ENCODE measurements at regions not wholly inside any gene's neighbourhood (a gene's known extent, or its start where the extent isn't known, plus 50 kb on each side); places are given as distances from the start of the nearest gene placed in this dataset.

DNA sequence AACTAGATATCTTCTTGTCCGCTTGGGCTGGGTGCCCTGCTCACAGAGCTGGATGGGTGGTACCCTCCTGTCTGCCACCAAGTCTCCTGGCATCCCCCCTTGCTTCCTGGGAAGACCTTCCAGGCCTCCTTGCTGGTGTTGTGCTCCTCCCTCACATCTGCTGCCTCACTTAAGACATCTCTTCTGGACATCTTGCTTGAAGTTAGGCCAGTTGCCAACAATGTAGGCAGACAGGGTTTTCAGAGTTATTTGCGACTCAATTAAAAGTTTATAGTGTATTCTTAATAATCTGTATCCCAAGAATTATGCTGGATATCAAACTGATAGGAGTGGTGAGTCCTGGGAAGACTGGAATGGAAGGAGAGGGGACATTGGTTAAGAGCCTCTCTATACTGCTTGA lies 64.0 kb upstream of the TNRC6B start:
- no peak overlapping the region for H3K27ac Mint-ChIP-seq
- H3K36me3 ChIP-seq (replicated peaks in 1 of 2; ENCODE audit: control insufficient read depth in 1 of 2, insufficient read depth in 2 of 2, low read length in 2 of 2) = peaks cover 0 to 9% of the 10 kb centered on the region in 2 donors
- H3K4me1 Mint-ChIP-seq = peaks cover 26% of the 10 kb centered on the region
- H3K4me3 Mint-ChIP-seq = no peak overlapping the region
- no peak overlapping the region for H3K4me3 ChIP-seq (replicated peaks in 1 of 3; ENCODE audit: low read depth in 2 of 3, low read length in 3 of 3)
- H3K27me3 ChIP-seq (ENCODE audit: control insufficient read depth in 2 of 2, insufficient read depth in 2 of 2, low read length in 2 of 2) = no peaks in the 10 kb centered on the region
- no peaks in the 10 kb centered on the region for H3K9me3 Mint-ChIP-seq
- H2AFZ ChIP-seq (ENCODE audit: insufficient read depth, low read depth, low read length, poor library complexity, severe bottlenecking) = no peak overlapping the region
- H4K20me1 ChIP-seq (ENCODE audit: insufficient read depth, low read length) = peaks cover 99% of the 10 kb centered on the region
- no CpG with 5 or more reads among the region's 2 CpGs for WGBS (ENCODE audit: insufficient coverage)
- TF ChIP-seq, protein P1, sequence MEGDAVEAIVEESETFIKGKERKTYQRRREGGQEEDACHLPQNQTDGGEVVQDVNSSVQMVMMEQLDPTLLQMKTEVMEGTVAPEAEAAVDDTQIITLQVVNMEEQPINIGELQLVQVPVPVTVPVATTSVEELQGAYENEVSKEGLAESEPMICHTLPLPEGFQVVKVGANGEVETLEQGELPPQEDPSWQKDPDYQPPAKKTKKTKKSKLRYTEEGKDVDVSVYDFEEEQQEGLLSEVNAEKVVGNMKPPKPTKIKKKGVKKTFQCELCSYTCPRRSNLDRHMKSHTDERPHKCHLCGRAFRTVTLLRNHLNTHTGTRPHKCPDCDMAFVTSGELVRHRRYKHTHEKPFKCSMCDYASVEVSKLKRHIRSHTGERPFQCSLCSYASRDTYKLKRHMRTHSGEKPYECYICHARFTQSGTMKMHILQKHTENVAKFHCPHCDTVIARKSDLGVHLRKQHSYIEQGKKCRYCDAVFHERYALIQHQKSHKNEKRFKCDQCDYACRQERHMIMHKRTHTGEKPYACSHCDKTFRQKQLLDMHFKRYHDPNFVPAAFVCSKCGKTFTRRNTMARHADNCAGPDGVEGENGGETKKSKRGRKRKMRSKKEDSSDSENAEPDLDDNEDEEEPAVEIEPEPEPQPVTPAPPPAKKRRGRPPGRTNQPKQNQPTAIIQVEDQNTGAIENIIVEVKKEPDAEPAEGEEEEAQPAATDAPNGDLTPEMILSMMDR (IDR thresholded peaks at IDR 0.05) = no peak
- DNase-seq = no peak
- H3K4me1 ChIP-seq (ENCODE audit: control insufficient read depth in 1 of 2, insufficient read depth in 2 of 2, low read length in 2 of 2) = no peaks in the 10 kb centered on the region
- intact Hi-C loops (cut with micrococcal nuclease) = no loop called here
- H3K9me3 ChIP-seq (replicated peaks in 1 of 2; ENCODE audit: control insufficient read depth in 1 of 2, insufficient read depth in 1 of 2, low read length in 2 of 2) = no peaks in the 10 kb centered on the region
- H3K27ac ChIP-seq (ENCODE audit: low read depth in 1 of 2, low read length in 2 of 2) = no peak overlapping the region
- H3K9ac ChIP-seq (ENCODE audit: insufficient read depth, low read length, poor library complexity, severe bottlenecking) = no peak overlapping the region
- no peaks in the 10 kb centered on the region for H3K27me3 Mint-ChIP-seq (ENCODE audit: low read depth in 3 of 3)
- H3K36me3 Mint-ChIP-seq = peaks cover 4 to 8% of the 10 kb centered on the region in 2 donors
- H3K79me2 ChIP-seq (ENCODE audit: insufficient read depth, low read length) = peaks cover 61% of the 10 kb centered on the region
- no peak overlapping the region for H3K4me2 ChIP-seq (replicated peaks; ENCODE audit: extremely low read depth, low read length, poor library complexity, severe bottlenecking)

DNA sequence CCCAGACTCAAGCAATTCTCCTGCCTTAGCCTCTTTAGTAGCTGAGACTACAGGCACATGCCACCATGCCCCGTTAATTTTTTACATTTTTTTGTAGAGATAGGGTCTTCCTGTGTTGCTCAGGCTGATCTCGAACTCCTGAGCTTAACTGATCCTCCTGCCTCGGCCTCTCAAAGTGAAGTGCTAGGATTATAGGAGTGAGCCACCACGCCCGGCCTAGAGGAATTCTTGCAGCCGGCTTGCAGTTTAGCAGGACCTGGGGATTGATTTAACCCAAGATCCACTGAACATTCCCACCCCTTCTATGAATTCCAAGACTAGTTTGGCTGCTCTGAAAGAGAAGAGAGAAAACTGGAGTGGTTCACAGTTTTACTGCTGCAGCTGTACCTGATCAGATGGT lies 63.3 kb upstream of the TNRC6B start:
- Mint-ChIP-seq H3K4me3 (no peak overlapping the region), H3K4me1 (peaks cover 26% of the 10 kb centered on the region), H3K27me3 (ENCODE audit: low read depth in 3 of 3) (no peaks in the 10 kb centered on the region), H3K27ac (peak overlapping the region in 1 of 7 donors; percentile 26), H3K36me3 (peaks cover 8 to 11% of the 10 kb centered on the region in 2 donors), H3K9me3 (no peaks in the 10 kb centered on the region)
- Histone ChIP-seq H4K20me1 (ENCODE audit: insufficient read depth, low read length) (peaks cover 93% of the 10 kb centered on the region), H3K27ac (ENCODE audit: low read depth in 1 of 2, low read length in 2 of 2) (no peak overlapping the region), H3K9me3 (replicated peaks in 1 of 2; ENCODE audit: control insufficient read depth in 1 of 2, insufficient read depth in 1 of 2, low read length in 2 of 2) (no peaks in the 10 kb centered on the region), H3K36me3 (replicated peaks in 1 of 2; ENCODE audit: control insufficient read depth in 1 of 2, insufficient read depth in 2 of 2, low read length in 2 of 2) (peaks cover 2 to 16% of the 10 kb centered on the region in 2 donors), H3K27me3 (ENCODE audit: control insufficient read depth in 2 of 2, insufficient read depth in 2 of 2, low read length in 2 of 2) (no peaks in the 10 kb centered on the region), H3K79me2 (ENCODE audit: insufficient read depth, low read length) (peaks cover 57% of the 10 kb centered on the region), H3K4me2 (replicated peaks; ENCODE audit: extremely low read depth, low read length, poor library complexity, severe bottlenecking) (no peak overlapping the region), H3K4me1 (ENCODE audit: control insufficient read depth in 1 of 2, insufficient read depth in 2 of 2, low read length in 2 of 2) (no peaks in the 10 kb centered on the region), H3K9ac (ENCODE audit: insufficient read depth, low read length, poor library complexity, severe bottlenecking) (no peak overlapping the region), H2AFZ (ENCODE audit: insufficient read depth, low read depth, low read length, poor library complexity, severe bottlenecking) (no peak overlapping the region), H3K4me3 (replicated peaks in 1 of 3; ENCODE audit: low read depth in 2 of 3, low read length in 3 of 3) (no peak overlapping the region)
- intact Hi-C loops (cut with micrococcal nuclease) = no loop called here
- TF ChIP-seq, protein P1 (IDR thresholded peaks at IDR 0.05) = no peak
- DNase-seq = no peak
- no CpG with 5 or more reads among the region's 6 CpGs for WGBS (ENCODE audit: insufficient coverage)
